ENCODE measurements at regions not wholly inside any gene's neighbourhood (a gene's known extent, or its start where the extent isn't known, plus 50 kb on each side); places are given as distances from the start of the nearest gene placed in this dataset.

DNA sequence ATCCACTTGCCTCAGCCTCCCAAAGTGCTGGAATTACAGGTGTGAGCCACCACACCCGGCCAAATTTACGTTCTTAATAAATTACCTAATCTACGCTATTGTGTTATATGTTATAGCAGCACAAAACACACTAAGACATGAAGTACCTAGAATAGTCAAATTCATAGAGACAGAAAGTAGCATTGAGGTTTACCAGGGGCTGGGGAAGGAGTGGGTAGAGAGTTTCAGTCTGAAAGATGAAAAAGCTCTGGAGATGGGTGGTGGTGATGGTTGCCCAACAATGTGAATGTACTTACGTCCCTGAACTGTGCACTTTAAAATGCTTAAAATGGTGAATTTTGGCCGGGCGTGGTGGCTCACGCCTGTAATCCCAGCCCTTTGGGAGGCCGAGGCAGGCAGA, 65.7 kb upstream of the NUP50 start:
- TF ChIP-seq, protein P1, sequence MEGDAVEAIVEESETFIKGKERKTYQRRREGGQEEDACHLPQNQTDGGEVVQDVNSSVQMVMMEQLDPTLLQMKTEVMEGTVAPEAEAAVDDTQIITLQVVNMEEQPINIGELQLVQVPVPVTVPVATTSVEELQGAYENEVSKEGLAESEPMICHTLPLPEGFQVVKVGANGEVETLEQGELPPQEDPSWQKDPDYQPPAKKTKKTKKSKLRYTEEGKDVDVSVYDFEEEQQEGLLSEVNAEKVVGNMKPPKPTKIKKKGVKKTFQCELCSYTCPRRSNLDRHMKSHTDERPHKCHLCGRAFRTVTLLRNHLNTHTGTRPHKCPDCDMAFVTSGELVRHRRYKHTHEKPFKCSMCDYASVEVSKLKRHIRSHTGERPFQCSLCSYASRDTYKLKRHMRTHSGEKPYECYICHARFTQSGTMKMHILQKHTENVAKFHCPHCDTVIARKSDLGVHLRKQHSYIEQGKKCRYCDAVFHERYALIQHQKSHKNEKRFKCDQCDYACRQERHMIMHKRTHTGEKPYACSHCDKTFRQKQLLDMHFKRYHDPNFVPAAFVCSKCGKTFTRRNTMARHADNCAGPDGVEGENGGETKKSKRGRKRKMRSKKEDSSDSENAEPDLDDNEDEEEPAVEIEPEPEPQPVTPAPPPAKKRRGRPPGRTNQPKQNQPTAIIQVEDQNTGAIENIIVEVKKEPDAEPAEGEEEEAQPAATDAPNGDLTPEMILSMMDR (conservative IDR thresholded peaks at IDR 0.05; ENCODE audit: low read depth, low read length) = no peak
- TF ChIP-seq EZH2 (IDR thresholded peaks at IDR 0.05; ENCODE audit: borderline replicate concordance, low read depth, low read length, poor library complexity, severe bottlenecking) = no peak

Measured in A673 (cell line).